ENCODE measurements at regions not wholly inside any gene's neighbourhood (a gene's known extent, or its start where the extent isn't known, plus 50 kb on each side); places are given as distances from the start of the nearest gene placed in this dataset.

GRCh38 chr16:13634959-13635358 is 285.0 kb upstream of the ERCC4 start:
- in situ Hi-C loops (cut with HindIII; ENCODE audit: low sequenced_read_pairs): no loop called here
- no peak for DNase-seq (ENCODE audit: low read depth)
- no peak overlapping the region for H3K4me3 ChIP-seq (ENCODE audit: low read depth, low read length)
- no peak for TF ChIP-seq CTCF (IDR thresholded peaks at IDR 0.05; ENCODE audit: low read depth, low read length, missing control alignments)

- in situ Hi-C loops (cut with HindIII; ENCODE audit: low sequenced_read_pairs): no loop called here
- no peak for DNase-seq (ENCODE audit: low read depth)
- TF ChIP-seq CTCF (IDR thresholded peaks at IDR 0.05; ENCODE audit: low read depth, low read length, missing control alignments): no peak
- H3K4me3 ChIP-seq (ENCODE audit: low read depth, low read length): no peak overlapping the region
Observed at GRCh38 chr16:13638218-13638617, 281.7 kb upstream of the ERCC4 start.

GRCh38 chr16:13643412-13643811 is 276.5 kb upstream of the ERCC4 start:
- TF ChIP-seq CTCF (IDR thresholded peaks at IDR 0.05; ENCODE audit: low read depth, low read length, missing control alignments): no peak
- H3K4me3 ChIP-seq (ENCODE audit: low read depth, low read length): no peak overlapping the region
- in situ Hi-C loops (cut with HindIII; ENCODE audit: low sequenced_read_pairs): no loop called here
- DNase-seq (ENCODE audit: low read depth): no peak

- no peak for DNase-seq (ENCODE audit: low read depth)
- no peak overlapping the region for H3K4me3 ChIP-seq (ENCODE audit: low read depth, low read length)
- in situ Hi-C loops (cut with HindIII; ENCODE audit: low sequenced_read_pairs): no loop called here
- TF ChIP-seq CTCF (IDR thresholded peaks at IDR 0.05; ENCODE audit: low read depth, low read length, missing control alignments): no peak
Observed at GRCh38 chr16:13645601-13646245, 274.2 kb upstream of the ERCC4 start.

GRCh38 chr16:13660807-13661206 is 259.1 kb upstream of the ERCC4 start:
- no peak overlapping the region for H3K4me3 ChIP-seq (ENCODE audit: low read depth, low read length)
- in situ Hi-C loops (cut with HindIII; ENCODE audit: low sequenced_read_pairs): no loop called here
- DNase-seq (ENCODE audit: low read depth): no peak
- no peak for TF ChIP-seq CTCF (IDR thresholded peaks at IDR 0.05; ENCODE audit: low read depth, low read length, missing control alignments)

- TF ChIP-seq CTCF (IDR thresholded peaks at IDR 0.05; ENCODE audit: low read depth, low read length, missing control alignments): no peak
- DNase-seq (ENCODE audit: low read depth): no peak
- in situ Hi-C loops (cut with HindIII; ENCODE audit: low sequenced_read_pairs): no loop called here
- H3K4me3 ChIP-seq (ENCODE audit: low read depth, low read length): no peak overlapping the region
Observed at GRCh38 chr16:13665876-13666275, 254.1 kb upstream of the ERCC4 start.
